Activated CD4-positive, alpha-beta T cell treated with anti-CD3 and anti-CD28 coated beads, Interleukin-2, amount 50 U/mL, for 4 hours (primary cell): ENCODE measurements at regions not wholly inside any gene's neighbourhood (a gene's known extent, or its start where the extent isn't known, plus 50 kb on each side); places are given as distances from the start of the nearest gene placed in this dataset.

ENCODE experiments used
- DNase-seq, 2 experiments: peaks; one replicate each; pipeline ENCODE4 v3.0.0-alpha.2; 2020

- no peak for DNase-seq
Observed at GRCh38 chr20:63099456-63100173, 92.9 kb upstream of the BHLHE23 start.

DNA sequence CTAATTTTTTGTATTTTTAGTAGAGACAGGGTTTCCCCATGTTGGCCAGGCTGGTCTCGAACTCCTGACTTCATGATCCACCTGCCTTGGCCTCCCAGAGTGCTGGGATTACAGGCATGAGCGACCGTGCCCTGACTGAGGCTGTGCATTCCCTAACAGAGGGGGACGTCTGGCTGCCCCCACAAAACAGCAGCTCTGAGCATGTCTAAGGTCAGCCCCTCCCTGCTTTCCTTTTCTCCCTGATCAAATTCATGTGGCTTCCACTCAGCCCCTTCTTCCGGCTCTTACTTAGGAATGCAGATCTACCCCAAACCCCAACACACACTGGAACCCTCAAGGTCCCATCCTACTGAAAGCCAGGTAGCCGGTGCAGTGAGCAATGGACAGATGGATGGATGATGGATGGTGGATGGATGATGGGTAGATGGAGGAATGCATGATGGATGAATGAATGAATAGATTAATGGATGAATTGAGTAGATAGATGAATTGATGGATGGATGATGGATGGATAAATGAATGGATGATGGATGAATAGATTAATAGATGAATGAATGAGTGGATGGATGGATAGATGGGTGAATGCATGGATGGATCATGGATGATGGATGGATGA lies 91.5 kb upstream of the BHLHE23 start:
- DNase-seq, result no peak

- no peak for DNase-seq
Observed at GRCh38 chr20:63097336-63097831, 90.6 kb upstream of the BHLHE23 start.

DNA sequence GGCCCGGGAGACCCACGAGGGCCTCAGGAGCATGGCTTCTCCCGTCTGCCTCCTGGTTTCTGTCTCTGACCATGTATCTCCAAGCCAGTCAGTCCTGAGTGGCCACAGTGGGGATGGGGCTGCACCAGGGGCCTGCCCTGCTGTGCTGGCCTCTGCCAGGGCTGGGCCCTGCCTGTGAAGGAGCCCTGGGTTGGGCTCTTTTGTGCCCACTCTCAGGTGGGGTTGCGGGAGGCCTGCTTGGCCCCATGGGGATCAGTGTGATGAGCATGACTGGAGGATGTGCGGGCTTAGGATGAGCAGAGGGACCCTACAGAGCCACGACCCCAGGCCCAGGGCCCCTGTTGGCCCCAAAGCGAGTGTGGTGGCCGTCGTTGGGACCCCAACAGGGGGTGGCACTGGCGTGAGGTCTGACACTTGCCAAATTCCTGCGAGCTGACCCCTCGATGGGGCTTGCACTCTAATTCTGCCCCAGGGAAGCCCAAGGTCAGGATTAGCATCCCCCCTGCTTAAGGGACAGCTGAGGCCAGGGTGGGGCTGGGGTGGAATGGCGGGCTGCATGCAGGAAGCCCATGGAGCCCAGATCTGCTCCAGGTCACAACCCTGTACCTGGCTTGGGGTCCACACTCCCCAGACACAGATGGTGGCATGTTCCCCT lies 90.0 kb upstream of the BHLHE23 start:
- DNase-seq, result no peak

DNA sequence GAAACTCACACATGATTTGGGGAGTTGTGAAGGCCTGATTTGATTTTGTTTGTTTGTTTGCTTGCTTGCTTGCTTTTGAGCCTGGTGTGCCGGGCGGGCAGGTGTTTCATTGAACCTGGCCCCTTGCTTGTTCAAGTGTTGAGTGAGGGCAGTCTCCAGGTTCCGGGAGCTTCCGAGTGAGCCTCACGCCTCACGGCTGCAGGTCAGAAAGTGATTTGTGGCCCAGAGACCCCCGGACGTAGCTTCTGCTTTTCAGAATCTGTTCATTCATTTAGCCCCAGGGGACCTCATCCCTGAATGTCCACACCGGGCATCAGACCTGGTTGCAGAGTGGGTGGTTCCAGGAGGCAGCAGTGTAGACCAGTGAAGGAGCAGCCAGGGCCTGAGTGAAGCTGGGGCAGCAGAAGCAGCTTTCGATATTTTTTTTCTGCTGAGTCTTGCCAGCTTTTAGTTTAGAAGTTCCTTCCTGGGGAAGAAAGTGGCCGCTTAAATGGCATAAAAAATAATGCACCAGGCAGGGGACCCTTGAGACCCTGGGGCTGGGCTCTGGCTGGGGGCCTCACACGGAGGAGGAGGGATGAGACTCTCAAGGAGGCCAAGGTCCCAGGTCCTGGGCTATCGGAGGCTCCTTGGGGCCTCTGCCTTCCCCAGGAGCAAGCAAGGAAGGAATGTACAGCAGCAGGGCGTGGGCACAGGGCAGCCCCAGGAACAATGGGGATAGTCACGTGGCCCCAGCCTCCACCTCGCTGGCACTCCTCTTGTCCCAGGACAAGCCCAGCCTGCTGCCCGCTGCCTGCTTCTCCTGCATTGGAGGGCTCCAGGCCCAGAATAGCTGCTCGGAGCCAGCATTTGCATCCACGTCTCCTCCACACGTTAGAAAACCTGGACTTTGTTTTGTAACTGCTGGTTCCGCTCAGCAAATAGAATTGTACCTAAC lies 89.2 kb upstream of the BHLHE23 start:
- DNase-seq, result no peak

GRCh38 chr20:63094767-63095499 lies 88.2 kb upstream of the BHLHE23 start:
- no peak for DNase-seq

GRCh38 chr20:63093966-63094766 lies 87.4 kb upstream of the BHLHE23 start:
- DNase-seq, result no peak

- no peak for DNase-seq
Observed at GRCh38 chr20:63092660-63093215, 86.0 kb upstream of the BHLHE23 start.

DNA sequence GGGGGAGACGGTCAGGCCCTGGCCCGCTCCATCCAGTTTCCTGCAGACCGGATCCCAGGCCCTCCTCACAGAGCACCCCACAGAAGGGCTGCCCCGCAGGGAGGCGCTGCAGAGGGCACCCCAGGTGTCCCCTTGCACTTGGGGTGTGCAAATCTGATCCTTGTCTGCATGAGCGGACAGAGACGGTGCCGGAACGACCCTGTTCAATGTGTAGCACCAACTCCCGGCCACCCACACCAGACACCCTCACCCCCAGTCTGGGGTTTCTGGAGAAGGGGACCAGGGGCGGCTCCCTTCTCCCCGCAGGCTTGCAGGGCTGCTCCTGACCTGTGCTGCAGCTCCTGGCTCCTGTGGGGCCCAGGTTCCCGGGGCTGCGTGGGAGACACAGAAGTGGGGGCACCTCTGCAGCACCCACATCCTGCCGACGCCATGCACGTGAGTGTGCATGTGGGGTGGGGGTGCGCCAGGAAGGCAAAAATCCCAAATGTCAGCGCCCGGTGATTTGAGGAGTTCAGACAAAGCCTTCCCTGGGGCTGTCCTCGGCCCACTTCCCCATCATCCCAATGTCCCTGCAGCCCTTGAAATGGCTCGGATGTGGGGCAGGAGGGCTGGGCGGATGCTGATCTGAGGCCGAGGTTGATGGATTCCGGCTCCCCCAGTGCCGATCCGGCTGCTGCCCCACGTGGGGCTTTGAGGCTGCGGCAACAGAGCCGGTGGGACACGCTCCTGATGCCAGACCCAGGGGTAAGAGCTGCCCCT lies 85.3 kb upstream of the BHLHE23 start:
- no peak for DNase-seq

- no peak for DNase-seq
Observed at GRCh38 chr20:63090682-63091571, 84.2 kb upstream of the BHLHE23 start.

GRCh38 chr20:63090052-63090451 lies 83.3 kb upstream of the BHLHE23 start:
- no peak for DNase-seq

DNA sequence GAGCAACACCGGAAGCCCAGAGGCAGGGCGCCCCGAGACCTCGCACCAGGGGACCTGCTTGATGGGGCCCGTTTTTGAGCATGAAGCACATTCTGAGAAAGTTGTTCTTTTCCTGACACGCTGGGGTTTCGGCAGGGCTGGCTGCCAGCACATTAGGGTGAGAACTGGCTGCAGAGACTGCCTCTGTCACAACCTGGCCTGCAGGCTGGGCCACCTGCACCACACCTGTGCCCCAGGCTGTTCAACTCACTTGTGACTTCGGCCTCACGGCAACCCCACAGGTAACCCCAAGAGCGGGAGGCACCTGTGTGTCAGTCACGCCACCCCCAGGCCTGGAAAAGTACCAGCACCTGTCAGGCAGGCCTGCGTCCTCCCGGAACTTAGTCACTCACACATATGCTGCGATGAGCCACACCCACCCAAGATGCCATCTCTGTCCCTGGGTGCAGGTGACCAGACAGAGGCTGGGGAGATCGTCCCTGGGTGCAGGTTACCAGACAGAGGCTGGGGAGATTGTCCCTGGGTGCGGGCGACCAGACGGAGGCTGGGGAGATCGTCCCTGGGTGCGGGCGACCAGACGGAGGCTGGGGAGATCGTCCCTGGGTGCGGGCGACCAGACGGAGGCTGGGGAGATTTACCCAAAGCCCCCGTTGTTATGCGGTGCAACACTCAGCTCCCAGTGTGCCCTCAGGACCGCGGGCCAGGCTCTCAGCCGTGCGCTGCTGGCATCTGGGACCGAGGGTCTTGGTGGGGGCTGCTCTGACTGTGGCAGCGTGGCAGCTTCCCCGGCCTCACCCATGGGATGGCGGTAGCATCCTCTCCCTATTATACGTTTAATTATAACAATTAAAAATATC lies 82.5 kb upstream of the BHLHE23 start:
- DNase-seq, result no peak

DNA sequence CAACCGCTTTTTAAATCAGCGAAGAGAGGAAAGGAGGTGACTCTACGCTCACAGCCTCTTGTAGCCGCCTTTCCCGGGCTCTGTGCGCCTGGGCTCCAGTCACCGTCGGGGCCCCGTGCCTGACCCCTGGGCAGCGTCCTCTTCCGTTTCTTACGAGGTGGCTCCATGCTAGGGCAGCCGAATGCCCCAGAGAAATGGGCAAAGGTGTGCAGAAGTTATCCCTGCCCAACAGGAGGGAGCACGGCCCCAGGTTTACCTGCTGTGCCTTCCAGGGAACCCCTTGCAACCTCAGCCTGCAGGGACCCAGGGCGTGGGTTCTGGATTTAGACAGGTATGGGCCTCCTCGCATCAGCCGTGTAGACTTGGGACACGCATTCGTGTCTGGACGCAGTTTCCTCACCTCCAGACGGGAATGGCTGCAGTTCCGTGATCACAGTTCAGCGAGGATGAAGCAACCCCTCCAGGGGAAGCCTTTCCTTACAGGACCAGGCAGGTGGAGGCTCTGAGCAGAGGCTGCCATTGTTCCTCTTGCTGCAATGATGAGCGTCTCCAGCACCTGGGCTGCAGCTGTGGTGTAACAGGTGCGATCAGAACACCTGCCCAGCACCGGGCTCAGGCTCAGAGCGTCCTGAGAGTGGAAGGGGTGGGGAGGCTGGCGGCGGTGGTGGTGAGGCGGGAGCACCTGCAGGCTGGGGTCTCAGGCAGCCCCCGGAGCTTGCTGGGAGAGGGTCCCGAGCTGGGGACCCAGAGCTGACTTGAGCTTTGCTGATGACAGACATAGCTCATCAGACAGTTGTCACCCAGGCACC lies 81.3 kb upstream of the BHLHE23 start:
- DNase-seq, result no peak

GRCh38 chr20:63087236-63087871 lies 80.6 kb upstream of the BHLHE23 start:
- DNase-seq, result no peak

GRCh38 chr20:63086421-63087235 lies 79.9 kb upstream of the BHLHE23 start:
- no peak for DNase-seq
